ENCODE measurements at regions not wholly inside any gene's neighbourhood (a gene's known extent, or its start where the extent isn't known, plus 50 kb on each side); places are given as distances from the start of the nearest gene placed in this dataset.

GRCh38 chr13:104132849-104133248 lies 1066.6 kb upstream of the SLC10A2 start:
- TF ChIP-seq, protein P1, sequence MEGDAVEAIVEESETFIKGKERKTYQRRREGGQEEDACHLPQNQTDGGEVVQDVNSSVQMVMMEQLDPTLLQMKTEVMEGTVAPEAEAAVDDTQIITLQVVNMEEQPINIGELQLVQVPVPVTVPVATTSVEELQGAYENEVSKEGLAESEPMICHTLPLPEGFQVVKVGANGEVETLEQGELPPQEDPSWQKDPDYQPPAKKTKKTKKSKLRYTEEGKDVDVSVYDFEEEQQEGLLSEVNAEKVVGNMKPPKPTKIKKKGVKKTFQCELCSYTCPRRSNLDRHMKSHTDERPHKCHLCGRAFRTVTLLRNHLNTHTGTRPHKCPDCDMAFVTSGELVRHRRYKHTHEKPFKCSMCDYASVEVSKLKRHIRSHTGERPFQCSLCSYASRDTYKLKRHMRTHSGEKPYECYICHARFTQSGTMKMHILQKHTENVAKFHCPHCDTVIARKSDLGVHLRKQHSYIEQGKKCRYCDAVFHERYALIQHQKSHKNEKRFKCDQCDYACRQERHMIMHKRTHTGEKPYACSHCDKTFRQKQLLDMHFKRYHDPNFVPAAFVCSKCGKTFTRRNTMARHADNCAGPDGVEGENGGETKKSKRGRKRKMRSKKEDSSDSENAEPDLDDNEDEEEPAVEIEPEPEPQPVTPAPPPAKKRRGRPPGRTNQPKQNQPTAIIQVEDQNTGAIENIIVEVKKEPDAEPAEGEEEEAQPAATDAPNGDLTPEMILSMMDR (conservative IDR thresholded peaks at IDR 0.05; ENCODE audit: low read depth, low read length): no peak
- no peak for TF ChIP-seq RAD21 (IDR thresholded peaks at IDR 0.05; ENCODE audit: low read length)
- no peak for TF ChIP-seq POLR2A (IDR thresholded peaks at IDR 0.05; ENCODE audit: low read depth, low read length)
- TF ChIP-seq SMC3 (IDR thresholded peaks at IDR 0.05; ENCODE audit: low read depth, low read length): no peak
- no peak for TF ChIP-seq FOS (IDR thresholded peaks at IDR 0.05; ENCODE audit: low read depth, low read length)

Data from IMR-90 (cell line).